ENCODE measurements at regions not wholly inside any gene's neighbourhood (a gene's known extent, or its start where the extent isn't known, plus 50 kb on each side); places are given as distances from the start of the nearest gene placed in this dataset.
"Not testable (repeated sequence)": the region's sequence is repeated elsewhere in the genome, so short reads cannot be mapped to it uniquely, and the experiment has no call there.

DNA sequence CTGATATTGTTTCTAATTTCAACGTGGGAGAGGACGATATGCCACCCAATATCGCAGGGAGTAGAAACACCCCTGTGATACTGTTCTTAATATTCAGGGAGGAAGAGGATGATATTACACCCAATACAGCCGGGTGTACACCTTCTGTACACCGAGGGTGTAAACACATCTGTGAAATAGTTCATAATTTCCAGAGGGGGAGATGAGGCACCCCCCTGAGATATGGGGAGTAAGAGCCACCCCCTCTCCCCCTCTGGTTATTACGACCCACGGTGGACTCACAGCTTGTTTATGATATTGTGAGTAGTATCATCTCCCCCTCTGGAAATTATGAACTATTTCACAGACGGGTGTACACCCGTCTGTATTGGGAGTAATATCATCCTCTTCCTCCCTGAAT lies 403.9 kb upstream of the TMEFF2 start:
- TF ChIP-seq POLR2A (IDR thresholded peaks at IDR 0.05); CTCF (IDR thresholded peaks at IDR 0.05 in 8 of 11, conservative IDR thresholded peaks at IDR 0.05 in 3 of 11); POLR2AphosphoS5 (IDR thresholded peaks at IDR 0.05): not testable (repeated sequence)

Data from spleen (tissue), 7 donors.